SK-N-SH treated with all-trans-retinoic acid at 6 μM for 48 hours (cell line): ENCODE measurements at regions not wholly inside any gene's neighbourhood (a gene's known extent, or its start where the extent isn't known, plus 50 kb on each side); places are given as distances from the start of the nearest gene placed in this dataset.

Source experiments
- ATAC-seq: fragments of 200-7000 bp; cut with Tn5 transposase; 3 replicates; pipeline ENCODE4 v1.9.1; 2020; ENCODE audit warnings: mild to moderate bottlenecking, moderate library complexity
- BACH2 ChIP-seq: fragments of 250-450 bp; sonication (Bioruptor Pico); IDR thresholded peaks from 2 replicates; pipeline ENCODE4 v1.9.0; 2021; ENCODE audit warnings: mild to moderate bottlenecking, borderline replicate concordance
- CSDC2 ChIP-seq: fragments of 250-450 bp; sonication (Bioruptor Pico); IDR thresholded peaks from 2 replicates; pipeline ENCODE4 v1.5.0; 2020; ENCODE audit warnings: mild to moderate bottlenecking, moderate library complexity
- ESRRG ChIP-seq: fragments of 250-450 bp; sonication (Bioruptor Pico); IDR thresholded peaks from 2 replicates; pipeline ENCODE4 v1.6.1; 2021; ENCODE audit warnings: mild to moderate bottlenecking
- GLIS3 ChIP-seq: fragments of 250-450 bp; sonication (Bioruptor Pico); IDR thresholded peaks from 2 replicates; pipeline ENCODE4 v1.5.0; 2020; ENCODE audit warnings: mild to moderate bottlenecking, moderate library complexity
- ISL1 ChIP-seq: fragments of 250-450 bp; sonication (Bioruptor Pico); IDR thresholded peaks from 2 replicates; pipeline ENCODE4 v2.1.2; 2022; ENCODE audit warnings: mild to moderate bottlenecking, moderate library complexity
- OSR1 ChIP-seq: fragments of 250-450 bp; sonication (Bioruptor Pico); IDR thresholded peaks from 2 replicates; pipeline ENCODE4 v1.8.0; 2022; ENCODE audit warnings: moderate library complexity, mild to moderate bottlenecking, inconsistent platforms
- PPARA ChIP-seq: fragments of 250-450 bp; sonication (Bioruptor Pico); IDR thresholded peaks from 2 replicates; pipeline ENCODE4 v1.5.0; 2020; ENCODE audit warnings: mild to moderate bottlenecking, borderline replicate concordance
- SNAI2 ChIP-seq: fragments of 250-450 bp; sonication (Bioruptor Pico); IDR thresholded peaks from 2 replicates; pipeline ENCODE4 v1.5.0; 2020; ENCODE audit warnings: mild to moderate bottlenecking, moderate library complexity
- TCF4 ChIP-seq: fragments of 250-450 bp; sonication (Bioruptor Pico); IDR thresholded peaks from 2 replicates; pipeline ENCODE4 v1.8.0; 2021; ENCODE audit warnings: mild to moderate bottlenecking, moderate library complexity, borderline replicate concordance
- TOX ChIP-seq: fragments of 250-450 bp; sonication (Bioruptor Pico); IDR thresholded peaks from 2 replicates; pipeline ENCODE4 v1.8.0; 2021; ENCODE audit warnings: mild to moderate bottlenecking, moderate library complexity, borderline replicate concordance
- ZC3H10 ChIP-seq: fragments of 250-450 bp; sonication (Bioruptor Pico); IDR thresholded peaks from 2 replicates; pipeline ENCODE4 v1.5.1; 2021; ENCODE audit warnings: mild to moderate bottlenecking, moderate library complexity
- ZFP3 ChIP-seq: fragments of 250-450 bp; sonication (Bioruptor Pico); IDR thresholded peaks from 2 replicates; pipeline ENCODE4 v1.5.0; 2020; ENCODE audit warnings: mild to moderate bottlenecking, moderate library complexity
- ZNF565 ChIP-seq: fragments of 450-650 bp; formaldehyde crosslinking; conservative IDR thresholded peaks from 2 replicates; pipeline ENCODE4 v1.5.0; 2020; ENCODE audit warnings: low read depth, mild to moderate bottlenecking, moderate library complexity
- ZNF8 ChIP-seq: fragments of 450-650 bp; formaldehyde crosslinking; IDR thresholded peaks from 2 replicates; pipeline ENCODE4 v1.5.0; 2020; ENCODE audit warnings: mild to moderate bottlenecking, moderate library complexity
- TF ChIP-seq, protein P1 (sequence below): fragments of 250-450 bp; sonication (Bioruptor Pico); IDR thresholded peaks from 2 replicates; pipeline ENCODE4 v1.8.0; 2021; ENCODE audit warnings: low read depth, mild to moderate bottlenecking, moderate library complexity, borderline replicate concordance
- TF ChIP-seq, protein P2 (sequence below): fragments of 250-450 bp; sonication (Bioruptor Pico); IDR thresholded peaks from 2 replicates; pipeline ENCODE4 v1.5.1; 2021; ENCODE audit warnings: mild to moderate bottlenecking, moderate library complexity
- TF ChIP-seq, protein P3 (sequence below): fragments of 250-450 bp; sonication (Bioruptor Pico); IDR thresholded peaks from 2 replicates; pipeline ENCODE4 v1.5.0; 2020; ENCODE audit warnings: mild to moderate bottlenecking, moderate library complexity
- TF ChIP-seq, protein P4 (sequence below): fragments of 250-450 bp; sonication (Bioruptor Pico); IDR thresholded peaks from 2 replicates; pipeline ENCODE4 v1.5.1; 2020; ENCODE audit warnings: low read depth, mild to moderate bottlenecking, moderate library complexity
- TF ChIP-seq, protein P5 (sequence below): fragments of 250-450 bp; sonication (Bioruptor Pico); IDR thresholded peaks from 2 replicates; pipeline ENCODE4 v1.8.0; 2020; ENCODE audit warnings: mild to moderate bottlenecking, moderate library complexity, borderline replicate concordance

DNA sequence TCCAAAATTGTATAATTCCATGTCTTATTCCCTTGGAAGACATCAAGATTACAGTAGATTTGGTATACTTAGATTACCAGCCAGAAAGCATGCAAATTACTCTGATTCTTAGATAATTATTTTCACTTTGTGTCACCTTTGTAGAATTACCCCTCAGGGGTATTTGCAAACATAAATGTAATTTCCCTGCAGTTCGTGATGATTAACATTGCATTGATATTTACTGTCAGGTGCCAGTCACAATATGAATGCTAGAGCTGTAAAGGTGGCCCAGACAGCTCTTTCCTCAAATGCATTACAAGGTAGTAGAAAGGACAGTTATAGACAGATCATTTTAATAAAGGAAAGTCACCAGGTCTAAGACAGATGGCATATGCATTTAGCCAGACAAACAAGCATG, 1537.5 kb upstream of the PIK3C3 start:
- TF ChIP-seq ISL1 (CRISPR knock-in tag) (no peak), ESRRG (CRISPR knock-in tag) (no peak), CSDC2 (no peak), BACH2 (no peak), ZC3H10 (no peak), ZNF565 (CRISPR knock-in tag) (no peak), SNAI2 (no peak), OSR1 (CRISPR knock-in tag) (no peak), ZNF8 (no peak), TOX (no peak), GLIS3 (CRISPR knock-in tag) (no peak)
- TF ChIP-seq, protein P1, sequence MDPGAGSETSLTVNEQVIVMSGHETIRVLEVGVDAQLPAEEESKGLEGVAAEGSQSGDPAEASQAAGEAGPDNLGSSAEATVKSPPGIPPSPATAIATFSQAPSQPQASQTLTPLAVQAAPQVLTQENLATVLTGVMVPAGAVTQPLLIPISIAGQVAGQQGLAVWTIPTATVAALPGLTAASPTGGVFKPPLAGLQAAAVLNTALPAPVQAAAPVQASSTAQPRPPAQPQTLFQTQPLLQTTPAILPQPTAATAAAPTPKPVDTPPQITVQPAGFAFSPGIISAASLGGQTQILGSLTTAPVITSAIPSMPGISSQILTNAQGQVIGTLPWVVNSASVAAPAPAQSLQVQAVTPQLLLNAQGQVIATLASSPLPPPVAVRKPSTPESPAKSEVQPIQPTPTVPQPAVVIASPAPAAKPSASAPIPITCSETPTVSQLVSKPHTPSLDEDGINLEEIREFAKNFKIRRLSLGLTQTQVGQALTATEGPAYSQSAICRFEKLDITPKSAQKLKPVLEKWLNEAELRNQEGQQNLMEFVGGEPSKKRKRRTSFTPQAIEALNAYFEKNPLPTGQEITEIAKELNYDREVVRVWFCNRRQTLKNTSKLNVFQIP (CRISPR knock-in tag), result no peak
- TF ChIP-seq, protein P2, sequence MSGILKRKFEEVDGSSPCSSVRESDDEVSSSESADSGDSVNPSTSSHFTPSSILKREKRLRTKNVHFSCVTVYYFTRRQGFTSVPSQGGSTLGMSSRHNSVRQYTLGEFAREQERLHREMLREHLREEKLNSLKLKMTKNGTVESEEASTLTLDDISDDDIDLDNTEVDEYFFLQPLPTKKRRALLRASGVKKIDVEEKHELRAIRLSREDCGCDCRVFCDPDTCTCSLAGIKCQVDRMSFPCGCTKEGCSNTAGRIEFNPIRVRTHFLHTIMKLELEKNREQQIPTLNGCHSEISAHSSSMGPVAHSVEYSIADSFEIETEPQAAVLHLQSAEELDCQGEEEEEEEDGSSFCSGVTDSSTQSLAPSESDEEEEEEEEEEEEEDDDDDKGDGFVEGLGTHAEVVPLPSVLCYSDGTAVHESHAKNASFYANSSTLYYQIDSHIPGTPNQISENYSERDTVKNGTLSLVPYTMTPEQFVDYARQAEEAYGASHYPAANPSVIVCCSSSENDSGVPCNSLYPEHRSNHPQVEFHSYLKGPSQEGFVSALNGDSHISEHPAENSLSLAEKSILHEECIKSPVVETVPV (CRISPR knock-in tag), result no peak
- TF ChIP-seq, protein P3, sequence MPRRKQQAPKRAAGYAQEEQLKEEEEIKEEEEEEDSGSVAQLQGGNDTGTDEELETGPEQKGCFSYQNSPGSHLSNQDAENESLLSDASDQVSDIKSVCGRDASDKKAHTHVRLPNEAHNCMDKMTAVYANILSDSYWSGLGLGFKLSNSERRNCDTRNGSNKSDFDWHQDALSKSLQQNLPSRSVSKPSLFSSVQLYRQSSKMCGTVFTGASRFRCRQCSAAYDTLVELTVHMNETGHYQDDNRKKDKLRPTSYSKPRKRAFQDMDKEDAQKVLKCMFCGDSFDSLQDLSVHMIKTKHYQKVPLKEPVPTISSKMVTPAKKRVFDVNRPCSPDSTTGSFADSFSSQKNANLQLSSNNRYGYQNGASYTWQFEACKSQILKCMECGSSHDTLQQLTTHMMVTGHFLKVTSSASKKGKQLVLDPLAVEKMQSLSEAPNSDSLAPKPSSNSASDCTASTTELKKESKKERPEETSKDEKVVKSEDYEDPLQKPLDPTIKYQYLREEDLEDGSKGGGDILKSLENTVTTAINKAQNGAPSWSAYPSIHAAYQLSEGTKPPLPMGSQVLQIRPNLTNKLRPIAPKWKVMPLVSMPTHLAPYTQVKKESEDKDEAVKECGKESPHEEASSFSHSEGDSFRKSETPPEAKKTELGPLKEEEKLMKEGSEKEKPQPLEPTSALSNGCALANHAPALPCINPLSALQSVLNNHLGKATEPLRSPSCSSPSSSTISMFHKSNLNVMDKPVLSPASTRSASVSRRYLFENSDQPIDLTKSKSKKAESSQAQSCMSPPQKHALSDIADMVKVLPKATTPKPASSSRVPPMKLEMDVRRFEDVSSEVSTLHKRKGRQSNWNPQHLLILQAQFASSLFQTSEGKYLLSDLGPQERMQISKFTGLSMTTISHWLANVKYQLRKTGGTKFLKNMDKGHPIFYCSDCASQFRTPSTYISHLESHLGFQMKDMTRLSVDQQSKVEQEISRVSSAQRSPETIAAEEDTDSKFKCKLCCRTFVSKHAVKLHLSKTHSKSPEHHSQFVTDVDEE (CRISPR knock-in tag), result no peak
- TF ChIP-seq, all 23 proteins: peak for 0
- ATAC-seq, result no peak

DNA sequence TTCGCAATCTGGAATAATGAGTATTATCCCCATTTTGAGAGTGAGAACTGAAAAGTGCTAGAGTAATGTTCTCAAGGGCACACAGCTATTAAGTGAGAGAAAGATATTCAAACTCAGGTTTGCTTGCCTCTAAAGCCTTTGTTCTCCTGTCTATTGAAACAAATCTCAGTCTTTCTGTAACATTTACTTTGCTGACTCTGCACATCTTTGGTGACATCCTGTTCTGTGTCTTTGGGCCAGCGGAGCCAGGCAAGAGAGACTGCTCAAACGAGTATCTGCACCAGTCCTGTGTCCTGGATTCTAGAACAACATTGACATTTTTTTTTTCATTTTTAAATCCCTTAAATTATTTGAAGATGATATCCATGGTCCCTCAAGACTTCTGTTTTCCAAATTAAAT, 1539.2 kb upstream of the PIK3C3 start:
- no peak for TF ChIP-seq ZC3H10
- no peak for TF ChIP-seq TCF4 (CRISPR knock-in tag)
- no peak for ATAC-seq

DNA sequence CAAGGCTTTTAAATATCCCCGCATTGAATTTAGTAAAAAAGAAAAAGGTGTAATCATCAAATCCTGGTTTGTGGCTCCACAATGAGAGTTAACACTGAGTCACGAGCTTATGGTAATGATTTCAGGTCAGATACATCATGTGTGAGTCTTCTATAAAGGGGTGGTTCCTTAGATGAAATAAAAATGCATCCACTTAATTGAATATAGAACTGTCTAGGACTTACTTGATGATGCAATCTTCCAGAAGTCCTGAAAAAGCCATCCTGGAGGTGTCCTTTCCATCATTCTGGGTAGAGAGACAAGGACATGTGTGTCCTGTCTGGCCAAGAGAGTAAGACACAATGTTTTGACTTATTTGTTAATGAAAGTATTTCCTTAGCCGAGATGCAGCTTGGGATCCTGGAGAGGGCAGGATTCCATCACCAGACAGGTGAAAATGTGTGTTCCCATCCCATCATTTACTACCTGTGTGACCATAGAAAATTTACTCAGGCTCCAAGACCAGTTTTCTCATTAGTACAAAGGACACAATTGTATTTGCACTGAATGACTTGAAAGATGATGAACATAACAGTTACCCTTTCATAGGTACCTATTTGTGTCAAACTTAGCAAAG, 1539.8 kb upstream of the PIK3C3 start:
- TF ChIP-seq, protein P1 (CRISPR knock-in tag), result no peak
- no peak for TF ChIP-seq BACH2
- TF ChIP-seq ESRRG (CRISPR knock-in tag), result no peak
- no peak for TF ChIP-seq PPARA
- no peak for ATAC-seq

DNA sequence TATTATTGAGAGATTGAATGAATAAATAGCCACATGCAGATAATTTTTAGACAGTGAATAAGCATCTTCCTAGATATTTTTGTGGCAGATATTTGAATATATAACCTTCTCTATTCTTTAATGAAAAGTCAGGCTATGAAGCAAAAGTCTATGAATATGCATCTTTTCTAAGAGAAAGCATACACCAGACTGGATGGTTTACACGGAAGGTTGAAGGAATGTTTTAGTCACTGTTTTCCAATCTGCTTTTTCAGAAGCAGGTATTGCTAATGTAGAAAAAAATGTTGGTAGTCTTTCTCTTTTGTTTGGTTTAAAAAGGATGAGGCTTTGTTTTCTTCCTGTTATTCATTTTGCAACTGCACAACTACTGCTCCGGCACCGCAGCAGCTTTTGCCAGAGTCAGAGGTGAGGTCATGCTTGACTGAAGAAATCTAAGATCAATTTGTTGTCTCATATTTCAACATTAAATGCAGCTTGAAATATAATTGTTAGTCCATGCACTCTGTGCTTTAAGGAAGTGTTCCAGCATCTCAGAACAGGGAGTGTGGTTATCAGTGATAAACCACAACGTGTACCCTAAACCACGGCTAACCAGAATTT, 1540.8 kb upstream of the PIK3C3 start:
- ATAC-seq, result peak; percentile 81
- TF ChIP-seq ISL1 (CRISPR knock-in tag) (peak; percentile 64), PPARA (no peak)

DNA sequence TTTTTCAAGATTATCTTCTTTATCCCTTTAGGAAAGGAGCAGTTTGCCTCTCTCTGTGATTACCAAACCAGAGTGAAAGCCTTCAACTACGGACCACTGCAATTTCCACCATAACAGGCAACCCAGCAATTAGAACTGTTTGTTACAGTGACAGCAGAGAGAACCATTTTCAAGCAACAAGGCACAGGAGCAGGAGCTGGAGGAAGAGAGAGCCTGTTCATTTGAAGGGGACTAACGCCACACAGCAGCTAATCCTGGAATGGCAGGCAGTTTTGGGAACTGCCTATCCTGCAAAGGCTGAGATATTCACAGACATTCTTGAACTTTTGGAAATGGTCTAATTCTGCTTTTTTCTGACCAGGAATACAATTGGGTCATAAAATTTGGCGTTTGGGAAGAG, 1541.9 kb upstream of the PIK3C3 start:
- no peak for TF ChIP-seq ZFP3
- TF ChIP-seq, protein P3 (CRISPR knock-in tag), result no peak
- no peak for TF ChIP-seq BACH2
- TF ChIP-seq ZNF565 (CRISPR knock-in tag), result no peak
- TF ChIP-seq GLIS3 (CRISPR knock-in tag), result no peak
- TF ChIP-seq, protein P4, sequence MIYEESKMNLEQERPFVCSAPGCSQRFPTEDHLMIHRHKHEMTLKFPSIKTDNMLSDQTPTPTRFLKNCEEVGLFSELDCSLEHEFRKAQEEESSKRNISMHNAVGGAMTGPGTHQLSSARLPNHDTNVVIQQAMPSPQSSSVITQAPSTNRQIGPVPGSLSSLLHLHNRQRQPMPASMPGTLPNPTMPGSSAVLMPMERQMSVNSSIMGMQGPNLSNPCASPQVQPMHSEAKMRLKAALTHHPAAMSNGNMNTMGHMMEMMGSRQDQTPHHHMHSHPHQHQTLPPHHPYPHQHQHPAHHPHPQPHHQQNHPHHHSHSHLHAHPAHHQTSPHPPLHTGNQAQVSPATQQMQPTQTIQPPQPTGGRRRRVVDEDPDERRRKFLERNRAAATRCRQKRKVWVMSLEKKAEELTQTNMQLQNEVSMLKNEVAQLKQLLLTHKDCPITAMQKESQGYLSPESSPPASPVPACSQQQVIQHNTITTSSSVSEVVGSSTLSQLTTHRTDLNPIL (CRISPR knock-in tag), result no peak
- TF ChIP-seq ISL1 (CRISPR knock-in tag), result no peak
- no peak for TF ChIP-seq SNAI2
- TF ChIP-seq, protein P5, sequence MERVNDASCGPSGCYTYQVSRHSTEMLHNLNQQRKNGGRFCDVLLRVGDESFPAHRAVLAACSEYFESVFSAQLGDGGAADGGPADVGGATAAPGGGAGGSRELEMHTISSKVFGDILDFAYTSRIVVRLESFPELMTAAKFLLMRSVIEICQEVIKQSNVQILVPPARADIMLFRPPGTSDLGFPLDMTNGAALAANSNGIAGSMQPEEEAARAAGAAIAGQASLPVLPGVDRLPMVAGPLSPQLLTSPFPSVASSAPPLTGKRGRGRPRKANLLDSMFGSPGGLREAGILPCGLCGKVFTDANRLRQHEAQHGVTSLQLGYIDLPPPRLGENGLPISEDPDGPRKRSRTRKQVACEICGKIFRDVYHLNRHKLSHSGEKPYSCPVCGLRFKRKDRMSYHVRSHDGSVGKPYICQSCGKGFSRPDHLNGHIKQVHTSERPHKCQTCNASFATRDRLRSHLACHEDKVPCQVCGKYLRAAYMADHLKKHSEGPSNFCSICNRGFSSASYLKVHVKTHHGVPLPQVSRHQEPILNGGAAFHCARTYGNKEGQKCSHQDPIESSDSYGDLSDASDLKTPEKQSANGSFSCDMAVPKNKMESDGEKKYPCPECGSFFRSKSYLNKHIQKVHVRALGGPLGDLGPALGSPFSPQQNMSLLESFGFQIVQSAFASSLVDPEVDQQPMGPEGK (CRISPR knock-in tag), result no peak
- peak; percentile 93 for ATAC-seq
